ENCODE measurements at regions not wholly inside any gene's neighbourhood (a gene's known extent, or its start where the extent isn't known, plus 50 kb on each side); places are given as distances from the start of the nearest gene placed in this dataset.

GRCh38 chr2:223368481-223368880, 233.7 kb downstream of the SCG2 start:
- TF ChIP-seq CTCF (IDR thresholded peaks at IDR 0.05) (no peak), EZH2 (IDR thresholded peaks at IDR 0.05) (no peak), EZH2phosphoT487 (IDR thresholded peaks at IDR 0.05) (no peak)

All from neural progenitor cell (in vitro differentiated cells).